ENCODE measurements at regions not wholly inside any gene's neighbourhood (a gene's known extent, or its start where the extent isn't known, plus 50 kb on each side); places are given as distances from the start of the nearest gene placed in this dataset.

DNA sequence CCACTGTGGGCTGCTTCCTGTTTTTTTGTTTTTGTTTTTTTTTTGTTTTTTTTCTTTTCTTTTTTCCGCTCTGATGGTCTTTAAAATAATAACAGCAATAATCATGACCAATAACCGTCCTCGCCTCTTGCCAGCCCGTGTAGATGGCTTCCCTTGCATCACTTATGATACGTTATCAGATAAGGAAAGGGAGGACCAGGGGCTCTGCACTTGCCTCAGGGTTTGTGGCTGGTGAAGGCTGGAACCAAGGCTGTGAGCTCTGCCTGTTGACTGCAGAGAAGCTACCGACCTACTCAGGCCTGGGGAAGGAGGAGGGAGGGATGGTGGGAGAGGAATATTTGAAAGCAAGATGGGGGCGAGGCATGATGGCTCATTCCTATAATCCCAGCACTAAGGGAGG, 114.0 kb upstream of the SDK2 start:
- no peak for DNase-seq

DNA sequence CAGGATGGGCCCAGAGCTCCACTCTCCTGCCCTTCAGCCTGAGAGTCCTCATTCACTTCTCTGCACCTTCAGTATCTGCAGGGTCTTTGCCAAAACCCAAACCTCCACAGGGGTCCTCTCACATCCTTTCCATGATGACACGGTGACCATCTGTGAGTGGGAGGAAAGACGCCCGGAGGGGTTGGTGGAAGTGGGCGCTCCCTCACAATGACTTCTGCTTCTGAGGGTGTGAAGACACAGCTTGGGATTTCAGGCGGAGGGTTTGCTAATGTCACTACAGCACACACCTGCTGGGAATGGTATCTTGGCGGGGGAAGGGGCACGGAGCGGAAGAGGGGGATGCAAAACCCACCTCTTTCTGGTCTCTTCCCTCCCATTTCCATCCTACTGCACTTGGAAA, 115.1 kb upstream of the SDK2 start:
- no peak for DNase-seq

GRCh38 chr17:73759734-73760438, 115.6 kb upstream of the SDK2 start:
- no peak for DNase-seq

DNA sequence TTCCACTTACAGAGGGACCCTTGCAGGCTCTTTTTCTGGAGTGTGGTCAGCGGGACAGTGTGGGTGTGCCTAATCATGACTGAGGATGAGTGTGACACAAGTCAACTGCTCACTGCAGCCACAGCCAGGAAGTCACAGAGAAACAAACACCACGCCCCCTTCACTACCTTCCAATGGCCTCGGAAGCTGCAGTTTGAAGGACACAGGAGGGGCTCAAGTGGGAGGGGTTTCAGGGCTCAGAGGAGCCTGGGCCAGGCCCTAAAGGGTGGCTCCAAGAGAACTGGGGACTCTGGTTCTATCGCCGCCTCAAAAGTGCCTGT, 116.2 kb upstream of the SDK2 start:
- DNase-seq: no peak

DNA sequence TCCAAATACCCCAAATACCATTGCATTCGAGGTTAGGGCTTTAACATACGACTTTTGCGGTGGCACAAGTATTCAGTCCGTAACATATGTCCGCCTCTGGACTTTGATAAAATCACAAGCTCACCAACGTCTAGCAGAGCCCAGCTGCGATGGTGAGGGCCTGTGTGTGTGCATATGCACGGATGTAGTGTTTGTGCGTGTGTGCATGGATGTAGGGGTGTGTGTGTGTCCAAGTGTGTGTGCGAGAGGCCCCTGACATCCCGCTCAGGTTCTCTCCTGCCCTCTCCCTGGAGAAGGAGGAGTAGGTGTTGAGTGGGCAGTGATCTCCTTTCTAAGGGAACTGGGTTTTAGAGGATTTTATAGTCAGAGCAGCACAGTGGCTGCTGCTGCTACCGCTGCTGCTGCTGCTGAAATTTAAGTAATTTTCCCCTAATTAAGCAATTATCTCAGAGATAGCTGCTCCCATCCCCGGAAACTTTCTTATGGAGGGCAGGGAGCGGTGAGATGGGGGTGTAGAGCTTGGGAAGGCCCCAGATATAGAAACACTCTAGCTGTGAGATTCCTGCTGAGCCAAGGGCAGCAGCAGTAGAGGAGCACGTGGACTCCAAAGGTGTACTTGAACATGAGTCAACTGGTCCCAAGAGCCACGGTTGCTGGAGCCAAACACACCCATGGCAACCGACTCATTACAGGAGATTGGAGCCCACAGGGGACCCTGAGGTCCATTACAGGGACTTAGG, 121.7 kb upstream of the SDK2 start:
- no peak for DNase-seq

DNA sequence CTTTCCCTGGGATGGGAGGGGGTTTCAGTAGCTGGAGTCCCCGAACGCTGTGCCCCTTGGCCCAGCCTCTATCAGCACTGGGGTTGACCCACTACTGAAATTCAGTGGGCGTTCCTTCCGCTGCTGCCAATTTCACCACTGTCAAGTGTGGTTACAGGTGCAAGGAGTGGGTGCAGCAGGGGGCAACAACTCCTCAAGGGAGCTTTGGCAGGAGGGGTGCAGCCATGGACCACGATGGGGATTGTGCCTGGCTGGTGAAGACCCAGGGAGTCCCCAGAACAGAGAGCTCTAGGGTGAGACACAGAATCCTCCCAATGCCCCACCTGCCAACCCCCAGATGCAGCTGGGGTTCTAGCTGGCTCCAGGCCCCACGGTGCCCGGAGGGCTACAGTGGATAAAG, 123.5 kb upstream of the SDK2 start:
- no peak for DNase-seq

- DNase-seq: no peak
Measured at GRCh38 chr17:73768691-73769090, 124.4 kb upstream of the SDK2 start.

DNA sequence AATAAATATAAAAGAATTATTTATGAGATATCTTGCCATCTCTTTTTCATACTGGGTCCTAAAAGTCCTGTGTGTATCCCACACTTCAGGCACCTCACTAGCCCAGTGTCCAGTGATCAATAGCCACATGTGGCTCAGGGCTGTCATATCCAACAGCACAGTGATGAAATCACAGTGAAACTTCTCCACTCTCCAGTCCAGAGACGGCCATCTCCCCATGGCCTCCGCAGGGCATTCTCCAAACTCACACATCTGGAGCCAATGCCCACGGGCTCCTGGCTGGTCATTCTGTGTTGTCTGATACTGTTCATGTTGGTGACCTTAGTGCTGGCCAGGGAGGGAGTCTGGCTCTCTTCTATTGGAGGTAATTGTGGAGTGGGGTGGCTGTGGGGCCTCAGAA, 125.2 kb upstream of the SDK2 start:
- DNase-seq: no peak

DNA sequence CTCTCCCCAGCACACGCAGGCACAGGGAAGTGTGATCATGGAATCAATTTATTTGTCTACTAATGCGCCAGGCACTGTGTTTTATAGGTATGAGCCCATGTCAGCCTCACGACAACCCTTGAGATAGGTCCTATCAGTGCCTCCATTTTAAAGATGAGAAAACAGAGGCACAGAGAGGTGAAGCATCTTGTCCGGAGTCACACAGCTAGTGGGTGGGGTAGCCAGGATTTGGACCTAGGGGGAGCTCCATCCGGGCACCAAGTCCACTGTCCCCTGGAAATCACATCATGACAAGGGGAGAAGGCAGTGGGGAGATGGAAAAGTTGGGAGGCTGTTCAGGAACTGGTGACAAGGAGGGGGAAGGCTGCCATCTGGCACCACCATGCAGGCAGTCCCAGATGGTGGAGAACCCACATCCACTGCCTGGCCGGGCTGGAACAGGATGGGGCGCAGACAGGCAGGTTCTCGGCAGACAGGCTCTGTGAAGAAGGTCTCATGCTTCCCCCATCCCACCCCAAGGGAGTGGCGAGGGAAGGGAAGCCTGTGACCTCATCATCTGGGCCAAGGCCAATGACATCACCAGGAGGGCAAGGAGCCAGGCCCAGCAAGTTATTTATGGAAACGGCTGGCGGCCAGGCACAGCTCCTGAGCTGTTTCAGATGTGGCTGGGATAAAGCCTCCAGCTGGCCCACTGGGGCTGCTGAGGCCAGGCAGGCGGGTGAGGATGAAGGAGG, 126.0 kb upstream of the SDK2 start:
- no peak for DNase-seq

DNA sequence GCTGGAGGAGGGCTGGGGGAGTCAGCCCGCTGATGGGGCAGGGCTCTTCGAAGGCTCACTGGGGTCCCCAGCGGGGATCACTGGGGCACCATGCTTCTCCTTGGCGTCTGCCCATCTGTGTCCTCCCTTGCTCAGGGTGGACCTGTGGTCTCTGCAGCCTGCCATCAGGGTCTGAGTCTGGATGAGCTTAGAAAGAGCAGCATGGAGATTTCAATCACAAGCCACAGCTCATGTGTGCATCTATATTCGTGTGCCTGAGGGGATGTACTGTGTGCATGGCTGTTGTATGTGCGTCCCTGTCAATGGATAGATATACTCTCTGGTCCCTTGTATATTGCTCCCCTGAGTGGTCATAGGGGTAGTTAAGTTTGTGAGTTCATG, 126.6 kb upstream of the SDK2 start:
- no peak for DNase-seq

- DNase-seq: no peak
Measured at GRCh38 chr17:73772107-73772705, 128.0 kb upstream of the SDK2 start.

DNA sequence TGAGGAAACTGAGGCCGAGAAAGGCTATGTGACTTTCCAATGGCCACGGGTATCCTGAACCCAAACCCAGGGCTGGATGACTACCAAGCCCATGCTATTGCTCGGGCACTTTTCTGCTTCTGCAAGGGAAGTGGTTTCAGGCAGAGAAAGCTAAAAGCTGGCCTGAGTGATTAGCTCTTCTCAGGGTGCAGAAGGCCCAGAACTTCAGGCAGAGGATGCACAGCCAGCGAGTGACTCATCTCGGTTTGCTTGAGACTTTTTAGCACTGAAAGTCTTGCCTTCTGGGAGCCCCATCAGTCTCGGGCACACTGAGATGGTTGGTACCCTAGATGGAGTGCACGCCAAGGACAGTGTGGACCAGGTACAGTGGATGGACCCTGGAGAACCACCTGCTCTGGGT, 129.5 kb upstream of the SDK2 start:
- no peak for DNase-seq

- DNase-seq: no peak
Measured at GRCh38 chr17:73774852-73775251, 130.6 kb upstream of the SDK2 start.

DNA sequence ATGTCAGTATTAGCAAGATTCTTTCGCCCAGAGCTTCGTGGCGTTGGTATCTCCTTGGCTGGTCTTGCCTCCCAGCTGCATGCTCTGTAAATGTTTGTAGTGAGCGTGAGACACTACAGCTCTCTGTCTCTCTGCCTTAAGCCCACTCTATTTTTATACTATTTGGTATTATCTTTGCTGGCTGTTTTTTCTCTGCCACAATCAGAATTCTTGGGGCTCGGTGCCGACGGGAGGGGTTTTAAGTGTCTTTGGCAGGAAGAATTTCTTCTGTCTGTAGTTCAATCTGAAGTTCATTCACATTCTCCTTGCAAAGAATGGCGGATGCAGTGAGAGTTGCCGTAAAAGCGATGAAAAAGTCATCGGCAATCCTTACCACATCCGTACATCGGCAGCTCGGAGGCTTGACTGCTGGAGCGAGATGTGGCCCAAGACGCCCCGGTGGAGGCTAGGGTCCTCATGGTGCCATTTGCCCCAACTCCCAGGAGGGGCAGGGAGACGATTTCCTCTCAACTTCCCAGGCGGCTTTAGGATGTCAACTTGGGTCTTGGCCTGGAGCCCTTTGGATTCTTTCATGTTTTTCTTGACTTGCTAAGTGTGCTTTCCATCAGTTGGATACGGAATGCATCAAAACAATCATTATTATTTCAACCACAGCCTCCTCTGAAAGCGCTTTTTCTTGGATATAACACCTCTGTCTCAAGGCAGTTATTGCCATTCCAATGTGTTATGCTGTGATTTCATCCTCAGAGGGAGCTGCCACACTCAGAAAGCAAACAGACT, 132.3 kb upstream of the SDK2 start:
- DNase-seq: no peak

DNA sequence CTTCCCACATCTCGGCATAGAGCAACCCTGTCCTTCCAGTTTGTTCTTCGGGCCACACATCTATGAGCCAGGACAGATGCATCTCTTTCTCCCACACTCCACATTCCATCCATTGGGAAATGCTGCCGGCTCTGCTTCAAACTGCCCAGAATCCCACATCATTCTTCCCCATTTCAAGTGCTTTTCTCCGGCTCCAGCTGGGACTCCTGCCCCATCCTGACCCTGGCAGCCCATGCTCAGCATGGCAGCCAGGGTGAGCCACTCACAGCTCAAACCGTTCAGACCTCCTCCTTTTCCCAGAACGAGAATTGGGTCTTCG, 132.8 kb upstream of the SDK2 start:
- no peak for DNase-seq

DNA sequence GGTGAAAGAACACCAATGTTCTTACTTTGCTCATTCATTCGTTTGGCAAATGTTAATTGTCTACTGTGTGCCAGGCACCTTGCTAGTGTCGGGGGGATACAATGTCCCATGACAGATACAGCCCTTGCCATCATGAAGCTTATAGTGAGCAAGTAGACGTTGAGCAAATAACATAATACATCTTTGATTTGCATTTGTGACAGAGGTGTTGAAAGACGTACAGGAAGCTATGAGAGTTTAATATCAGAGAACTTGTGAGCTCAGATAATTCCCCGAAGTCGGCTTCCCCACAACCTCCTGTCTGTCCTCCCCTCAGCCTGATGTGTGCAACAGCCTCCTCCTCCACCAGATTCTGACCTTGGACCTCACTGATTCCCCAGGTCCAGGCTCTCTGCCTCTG, 138.0 kb upstream of the SDK2 start:
- no peak for DNase-seq

- DNase-seq: no peak
Measured at GRCh38 chr17:73782641-73783381, 138.6 kb upstream of the SDK2 start.

DNA sequence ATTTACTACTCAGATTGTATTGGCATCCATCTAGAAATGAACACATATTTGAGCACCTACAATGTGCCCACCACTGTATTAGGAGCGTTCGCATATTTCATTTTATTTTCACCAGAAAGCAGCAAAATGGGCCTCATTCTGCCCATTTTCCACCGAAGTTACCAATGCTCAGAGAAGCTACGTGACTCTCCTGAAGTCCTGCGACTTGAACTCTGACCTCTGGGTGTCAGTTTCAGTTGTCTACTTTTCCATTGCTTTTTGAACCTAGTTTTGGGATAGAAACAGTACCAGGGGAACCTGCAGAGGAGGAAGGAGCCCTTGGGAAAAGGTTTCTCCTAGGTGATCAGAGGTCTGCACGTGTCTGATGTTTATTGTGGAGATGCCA, 139.1 kb upstream of the SDK2 start:
- no peak for DNase-seq

GRCh38 chr17:73783945-73784603, 139.8 kb upstream of the SDK2 start:
- DNase-seq: no peak

DNA sequence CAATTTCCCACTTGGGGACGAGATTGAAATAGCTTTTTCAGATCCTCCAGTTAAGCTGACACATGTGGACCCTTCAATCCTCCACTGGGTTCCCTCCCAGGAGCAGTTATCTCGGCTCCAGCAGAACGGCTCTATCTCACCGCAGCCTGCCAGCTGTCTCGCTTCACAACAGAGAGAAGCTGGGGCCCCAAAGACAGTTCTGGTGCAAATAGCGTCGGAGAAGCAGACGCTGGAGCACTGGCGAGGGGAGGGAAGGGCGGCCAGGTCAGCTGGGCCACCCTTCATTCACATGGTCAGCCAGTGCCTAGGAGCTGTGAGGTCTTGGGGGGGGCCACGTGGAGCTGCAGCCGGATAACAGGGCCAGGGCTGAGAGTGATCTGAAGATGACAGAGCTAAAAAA, 141.3 kb upstream of the SDK2 start:
- DNase-seq: no peak

DNA sequence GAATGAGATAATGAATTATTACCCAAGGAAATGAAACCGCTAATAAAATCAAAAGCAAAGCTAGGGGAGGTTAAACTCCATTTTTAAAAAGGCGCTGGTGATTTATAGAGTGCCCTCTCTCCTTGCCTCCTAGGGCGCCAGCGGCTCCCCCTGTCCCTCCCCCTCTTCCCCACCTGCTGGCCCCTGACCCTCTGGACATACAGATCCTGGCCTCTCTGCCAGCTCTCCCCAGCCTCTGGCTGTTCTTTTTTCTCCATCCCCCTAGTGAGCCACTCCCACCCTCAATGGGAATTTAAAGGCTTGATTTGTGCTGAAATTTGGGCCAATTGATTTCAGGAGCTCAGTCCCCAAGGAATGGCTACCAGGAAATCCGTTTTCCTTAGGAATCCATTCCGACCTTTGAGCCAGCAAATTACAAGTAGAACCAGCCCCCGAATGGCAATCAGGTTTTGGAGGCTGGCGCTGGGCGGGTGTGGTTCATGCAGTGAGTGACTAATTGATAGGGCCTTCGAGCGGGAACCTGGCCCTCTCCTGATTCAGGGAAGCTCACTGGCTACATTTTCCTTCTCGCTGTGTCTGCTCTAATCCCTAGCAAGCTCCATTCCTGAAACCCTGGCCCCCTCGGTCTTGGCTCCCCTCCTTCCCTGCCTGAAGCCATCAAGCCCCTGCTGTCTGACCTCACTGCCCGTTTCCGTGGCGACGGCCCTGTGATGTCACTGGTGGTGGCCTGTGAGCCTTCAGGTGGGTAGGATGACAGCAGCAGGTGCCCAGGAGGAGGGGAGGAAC, 141.9 kb upstream of the SDK2 start:
- no peak for DNase-seq
